Retinal pigment epithelial cell (primary cell): ENCODE measurements at regions not wholly inside any gene's neighbourhood (a gene's known extent, or its start where the extent isn't known, plus 50 kb on each side); places are given as distances from the start of the nearest gene placed in this dataset.
"Not testable (repeated sequence)": the region's sequence is repeated elsewhere in the genome, so short reads cannot be mapped to it uniquely, and the experiment has no call there.

ENCODE experiments used
- DNase-seq: peaks from one replicate; pipeline ENCODE4 v3.0.0-alpha.2; 2010; ENCODE audit warnings: low read depth
- H3K4me3 ChIP-seq: 2 replicates; pipeline ENCODE4 v1.5.1; 2011; ENCODE audit warnings: mild to moderate bottlenecking, low read length, control low read depth, moderate library complexity
- TF ChIP-seq, protein P1 (sequence below): conservative IDR thresholded peaks from 2 replicates; pipeline ENCODE4 v1.5.1; 2011; ENCODE audit warnings: low read depth, low read length, control low read depth, inconsistent platforms

DNA sequence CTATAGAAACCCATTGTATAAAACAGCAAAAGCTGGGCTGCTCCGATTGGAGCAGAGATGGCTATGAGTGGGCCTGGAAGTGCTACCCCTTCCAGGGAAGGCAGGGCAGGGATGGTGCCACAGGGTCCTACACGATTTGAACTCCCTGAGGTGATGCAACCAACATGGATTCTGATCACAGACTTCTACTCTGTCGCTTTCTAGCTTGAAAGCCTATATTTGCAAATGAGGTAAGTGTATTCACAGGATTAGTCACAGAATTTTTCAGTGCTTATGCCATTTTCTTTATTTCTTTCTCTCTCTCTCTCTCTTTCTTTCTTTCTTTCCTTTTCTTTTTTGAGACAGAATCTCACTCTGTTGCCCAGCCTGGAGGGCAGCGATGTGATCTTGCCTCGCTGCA lies 179.0 kb downstream of the SPRY2 start:
- DNase-seq = no peak
- TF ChIP-seq, protein P1, sequence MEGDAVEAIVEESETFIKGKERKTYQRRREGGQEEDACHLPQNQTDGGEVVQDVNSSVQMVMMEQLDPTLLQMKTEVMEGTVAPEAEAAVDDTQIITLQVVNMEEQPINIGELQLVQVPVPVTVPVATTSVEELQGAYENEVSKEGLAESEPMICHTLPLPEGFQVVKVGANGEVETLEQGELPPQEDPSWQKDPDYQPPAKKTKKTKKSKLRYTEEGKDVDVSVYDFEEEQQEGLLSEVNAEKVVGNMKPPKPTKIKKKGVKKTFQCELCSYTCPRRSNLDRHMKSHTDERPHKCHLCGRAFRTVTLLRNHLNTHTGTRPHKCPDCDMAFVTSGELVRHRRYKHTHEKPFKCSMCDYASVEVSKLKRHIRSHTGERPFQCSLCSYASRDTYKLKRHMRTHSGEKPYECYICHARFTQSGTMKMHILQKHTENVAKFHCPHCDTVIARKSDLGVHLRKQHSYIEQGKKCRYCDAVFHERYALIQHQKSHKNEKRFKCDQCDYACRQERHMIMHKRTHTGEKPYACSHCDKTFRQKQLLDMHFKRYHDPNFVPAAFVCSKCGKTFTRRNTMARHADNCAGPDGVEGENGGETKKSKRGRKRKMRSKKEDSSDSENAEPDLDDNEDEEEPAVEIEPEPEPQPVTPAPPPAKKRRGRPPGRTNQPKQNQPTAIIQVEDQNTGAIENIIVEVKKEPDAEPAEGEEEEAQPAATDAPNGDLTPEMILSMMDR = no peak
- no peak overlapping the region for H3K4me3 ChIP-seq

DNA sequence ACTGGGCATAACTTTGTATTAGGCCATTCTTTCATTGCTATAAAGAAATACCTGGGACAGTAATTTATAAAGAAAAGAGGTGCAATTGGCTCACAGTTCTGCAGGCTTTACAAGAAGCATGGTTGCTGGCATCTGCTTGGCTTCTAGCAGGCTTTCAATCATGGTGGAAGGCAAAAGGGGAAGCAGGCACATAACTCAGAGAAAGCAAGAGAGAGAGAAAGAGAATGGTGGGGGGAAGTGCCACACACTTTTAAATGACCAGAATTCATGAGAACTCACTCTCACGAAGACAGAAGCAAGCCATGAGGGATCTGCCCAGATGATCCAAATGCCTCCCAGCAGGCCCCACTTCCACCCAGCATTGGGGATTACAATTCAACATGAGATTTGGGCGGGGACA lies 179.7 kb downstream of the SPRY2 start:
- TF ChIP-seq, protein P1 = no peak
- DNase-seq = no peak
- H3K4me3 ChIP-seq = no peak overlapping the region

DNA sequence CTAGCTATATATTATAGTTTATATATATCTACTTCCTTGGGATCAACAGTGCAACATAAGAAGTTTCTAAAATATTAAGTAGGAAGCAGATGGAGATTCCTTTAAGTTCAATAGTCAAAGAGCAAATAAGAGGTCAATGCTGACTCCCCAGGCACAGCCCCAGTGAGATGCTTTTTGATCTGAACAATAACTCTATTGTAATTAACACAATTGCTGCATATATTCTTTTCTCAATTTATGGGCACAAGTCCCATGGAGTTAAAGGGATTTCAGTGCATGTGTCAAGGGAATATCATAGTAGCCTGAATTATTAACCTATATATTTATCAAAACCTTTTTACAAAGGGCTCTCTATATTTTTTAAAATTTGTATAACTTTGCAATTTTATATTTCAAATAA lies 180.8 kb downstream of the SPRY2 start:
- no peak for DNase-seq
- no peak overlapping the region for H3K4me3 ChIP-seq
- TF ChIP-seq, protein P1 = no peak

DNA sequence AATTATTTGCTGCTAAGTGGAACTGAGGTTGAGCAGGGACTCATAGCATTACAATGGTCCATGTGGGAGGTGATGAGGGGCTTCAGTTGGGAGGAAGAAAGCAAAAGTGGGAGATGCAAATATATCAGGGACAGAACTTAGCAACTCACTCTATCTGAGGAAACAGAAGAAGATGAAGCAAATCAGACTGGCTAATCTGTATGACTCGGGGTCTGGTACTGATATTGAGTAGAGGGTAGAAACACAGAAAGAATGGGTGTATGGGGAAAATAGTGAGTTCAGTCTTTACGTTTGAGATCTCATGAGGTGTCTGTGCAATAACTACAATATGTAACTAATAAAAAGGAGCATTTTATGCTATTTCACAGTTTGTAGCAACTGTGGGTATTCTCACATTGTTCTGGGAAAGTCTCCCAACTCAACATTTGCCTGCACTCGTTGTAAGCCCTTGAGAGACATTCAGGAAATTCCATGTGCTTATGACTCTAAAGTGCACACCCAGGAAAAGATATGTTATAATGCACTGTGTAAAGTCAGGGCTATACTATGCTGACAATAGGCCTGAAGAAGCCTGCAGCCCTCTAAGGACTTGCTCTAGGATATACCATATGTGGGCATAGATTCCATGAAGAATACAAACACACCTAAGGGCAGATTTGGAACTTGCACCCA lies 183.5 kb downstream of the SPRY2 start:
- no peak for DNase-seq
- TF ChIP-seq, protein P1 = no peak
- no peak overlapping the region for H3K4me3 ChIP-seq

DNA sequence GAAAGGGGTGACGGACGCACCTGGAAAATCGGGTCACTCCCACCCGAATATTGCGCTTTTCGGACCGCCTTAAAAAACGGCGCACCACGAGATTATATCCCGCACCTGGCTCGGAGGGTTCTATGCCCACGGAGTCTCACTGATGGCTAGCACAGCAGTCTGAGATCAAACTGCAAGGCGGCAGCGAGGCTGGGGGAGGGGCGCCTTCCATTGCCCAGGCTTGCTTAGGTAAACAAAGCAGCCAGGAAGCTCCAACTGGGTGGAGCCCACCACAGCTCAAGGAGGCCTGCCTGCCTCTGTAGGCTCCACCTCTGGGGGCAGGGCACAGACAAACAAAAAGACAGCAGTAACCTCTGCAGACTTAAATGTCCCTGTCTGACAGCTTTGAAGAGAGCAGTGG lies 188.8 kb downstream of the SPRY2 start:
- DNase-seq, H3K4me3 ChIP-seq: not testable (repeated sequence)

- no peak overlapping the region for H3K4me3 ChIP-seq
- TF ChIP-seq, protein P1 = no peak
- DNase-seq = no peak
Measured at GRCh38 chr13:80151016-80151415, 189.9 kb downstream of the SPRY2 start.

GRCh38 chr13:80149736-80150135 lies 191.2 kb downstream of the SPRY2 start:
- H3K4me3 ChIP-seq = no peak overlapping the region
- TF ChIP-seq, protein P1 = no peak
- no peak for DNase-seq
